Subcutaneous abdominal adipose tissue (tissue), 5 donors: ENCODE measurements at regions not wholly inside any gene's neighbourhood (a gene's known extent, or its start where the extent isn't known, plus 50 kb on each side); places are given as distances from the start of the nearest gene placed in this dataset.

Experiments used
- H3K27ac ChIP-seq: one replicate; pipeline ENCODE4 v1.7.0; 2013; ENCODE audit warnings: low read depth, mild to moderate bottlenecking, inconsistent platforms, low read length, moderate library complexity
- H3K27me3 ChIP-seq, 5 donors: one replicate each; pipeline ENCODE4 v1.7.0; 2013; ENCODE audit warnings: low read length in 5 of 5, inconsistent platforms in 1 of 5; ENCODE audit not compliant: control insufficient read depth in 5 of 5, insufficient read depth in 4 of 5
- H3K36me3 ChIP-seq, 5 donors: one replicate each; pipeline ENCODE4 v1.7.0; 2013; ENCODE audit warnings: low read length in 5 of 5; ENCODE audit not compliant: control insufficient read depth in 5 of 5, insufficient read depth in 5 of 5
- H3K4me1 ChIP-seq, 5 donors: one replicate each; pipeline ENCODE4 v1.7.0; 2013; ENCODE audit warnings: low read length in 5 of 5, mild to moderate bottlenecking in 3 of 5, moderate library complexity in 1 of 5; ENCODE audit not compliant: control insufficient read depth in 5 of 5, insufficient read depth in 5 of 5
- H3K4me3 ChIP-seq, 5 donors: one replicate each; pipeline ENCODE4 v1.7.0; 2013; ENCODE audit warnings: low read length in 5 of 5, low read depth in 1 of 5
- H3K9ac ChIP-seq, 5 donors: one replicate each; pipeline ENCODE4 v1.7.0; 2013; ENCODE audit warnings: low read length in 5 of 5, mild to moderate bottlenecking in 4 of 5, moderate library complexity in 3 of 5
- H3K9me3 ChIP-seq, 5 donors: one replicate each; pipeline ENCODE4 v1.7.0; 2013; ENCODE audit warnings: low read length in 5 of 5; ENCODE audit not compliant: control insufficient read depth in 5 of 5
- donor health status: healthy.
- donor health status: healthy.
- donor health status: healthy.
- donor health status: healthy.
- donor health status: healthy.

- Histone ChIP-seq H3K36me3 (no peaks in the 10 kb centered on the region), H3K9ac (no peak overlapping the region), H3K4me1 (no peaks in the 10 kb centered on the region), H3K27ac (no peak overlapping the region), H3K27me3 (peaks cover 3 to 18% (median 3%) of the 10 kb centered on the region in 5 donors), H3K4me3 (no peak overlapping the region), H3K9me3 (no peaks in the 10 kb centered on the region)
Observed at GRCh38 chr10:128473396-128473795, 347.2 kb upstream of the MKI67 start.

DNA sequence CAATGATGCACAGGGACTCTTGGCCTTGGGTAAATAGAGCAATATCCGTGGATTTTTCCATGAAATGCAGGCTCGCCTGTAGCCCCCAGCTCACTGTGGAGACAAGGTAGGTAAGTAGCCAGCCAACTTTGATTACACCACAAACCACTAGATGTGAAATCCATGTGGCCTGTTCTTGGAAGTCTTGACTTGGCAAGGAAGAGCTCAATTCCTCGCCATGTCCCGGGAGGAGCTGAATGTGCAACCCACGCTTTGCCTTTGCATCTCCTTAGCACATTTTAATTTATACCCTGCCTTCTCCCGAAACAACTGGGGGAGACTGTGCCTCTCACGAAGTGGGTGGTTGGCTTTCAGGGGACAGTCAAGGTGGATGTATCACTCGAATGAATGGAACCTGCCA lies 347.7 kb upstream of the MKI67 start:
- no peak overlapping the region for H3K4me3 ChIP-seq
- H3K4me1 ChIP-seq: no peaks in the 10 kb centered on the region
- no peak overlapping the region for H3K27ac ChIP-seq
- H3K27me3 ChIP-seq: peaks cover 3 to 21% (median 7%) of the 10 kb centered on the region in 5 donors
- H3K9ac ChIP-seq: no peak overlapping the region
- H3K36me3 ChIP-seq: no peaks in the 10 kb centered on the region
- H3K9me3 ChIP-seq: no peaks in the 10 kb centered on the region

GRCh38 chr10:128474571-128474970 lies 348.3 kb upstream of the MKI67 start:
- Histone ChIP-seq H3K4me1 (no peaks in the 10 kb centered on the region), H3K4me3 (no peak overlapping the region), H3K27me3 (peaks cover 3 to 21% (median 8%) of the 10 kb centered on the region in 5 donors), H3K36me3 (no peaks in the 10 kb centered on the region), H3K9ac (no peak overlapping the region), H3K9me3 (no peaks in the 10 kb centered on the region), H3K27ac (no peak overlapping the region)

DNA sequence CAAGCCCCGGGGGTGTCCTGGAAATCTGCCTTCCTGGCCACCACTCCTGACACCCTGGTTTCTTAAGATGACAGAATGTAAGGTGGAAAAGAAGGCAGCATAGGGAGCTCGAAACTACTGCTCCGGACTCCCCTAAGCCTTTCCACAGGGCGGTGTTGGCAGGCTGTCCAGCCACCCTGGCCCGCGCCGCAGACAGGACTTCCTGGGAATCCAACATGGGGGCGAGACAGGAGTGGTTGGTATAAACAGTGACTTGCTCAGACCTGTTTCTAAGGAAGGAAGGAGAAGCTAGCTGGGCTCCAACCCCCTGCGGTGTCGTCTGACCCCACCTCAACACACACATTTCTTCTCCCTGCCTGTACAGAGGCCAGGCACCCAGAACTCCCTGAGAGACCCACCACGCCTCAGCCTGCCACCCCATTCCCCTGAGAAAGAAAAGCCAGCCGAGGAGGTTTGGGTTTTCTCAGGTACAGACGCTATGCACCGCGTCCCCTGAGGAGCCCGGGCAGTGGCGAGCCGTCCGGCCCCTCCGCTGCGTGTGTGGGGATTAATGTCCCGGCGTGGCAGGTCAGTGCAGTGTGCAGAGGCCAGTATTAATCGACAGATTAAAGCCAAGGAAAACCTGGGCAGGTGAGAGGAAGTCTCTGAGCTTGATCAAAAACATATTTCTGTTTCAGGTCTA lies 349.6 kb upstream of the MKI67 start:
- Histone ChIP-seq H3K27me3 (peaks cover 3 to 15% (median 9%) of the 10 kb centered on the region in 5 donors), H3K36me3 (no peaks in the 10 kb centered on the region), H3K4me1 (no peaks in the 10 kb centered on the region), H3K9ac (no peak overlapping the region), H3K9me3 (no peaks in the 10 kb centered on the region), H3K4me3 (no peak overlapping the region), H3K27ac (no peak overlapping the region)

GRCh38 chr10:128476368-128476725 lies 350.1 kb upstream of the MKI67 start:
- H3K27ac ChIP-seq: no peak overlapping the region
- H3K9ac ChIP-seq: no peak overlapping the region
- H3K4me1 ChIP-seq: no peaks in the 10 kb centered on the region
- H3K9me3 ChIP-seq: no peaks in the 10 kb centered on the region
- peaks cover 3 to 17% (median 8%) of the 10 kb centered on the region in 5 donors for H3K27me3 ChIP-seq
- H3K36me3 ChIP-seq: no peaks in the 10 kb centered on the region
- no peak overlapping the region for H3K4me3 ChIP-seq

DNA sequence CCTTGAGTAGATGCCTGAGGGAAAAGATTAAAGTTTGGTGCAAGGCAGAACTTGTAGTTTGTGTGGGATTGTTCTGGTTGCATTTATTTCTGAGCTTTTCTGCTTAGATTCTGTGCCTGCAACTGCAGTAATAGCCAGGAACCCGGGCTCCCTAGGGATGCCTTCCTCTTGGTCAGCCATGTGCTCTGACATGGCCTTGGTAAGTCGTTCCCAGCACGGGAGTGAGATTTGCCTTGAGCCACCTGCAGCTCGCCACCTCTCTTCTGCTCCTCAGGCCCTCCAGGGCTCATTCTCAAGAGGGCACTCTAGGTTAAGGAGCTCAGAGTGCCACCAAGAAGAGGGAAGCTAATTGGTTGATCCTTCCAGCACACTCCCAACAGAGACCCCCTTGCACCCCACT lies 350.6 kb upstream of the MKI67 start:
- Histone ChIP-seq H3K36me3 (no peaks in the 10 kb centered on the region), H3K27ac (no peak overlapping the region), H3K4me1 (no peaks in the 10 kb centered on the region), H3K4me3 (no peak overlapping the region), H3K9me3 (no peaks in the 10 kb centered on the region), H3K9ac (no peak overlapping the region), H3K27me3 (peaks cover 3 to 16% (median 6%) of the 10 kb centered on the region in 5 donors)

- H3K4me3 ChIP-seq: no peak overlapping the region
- no peak overlapping the region for H3K9ac ChIP-seq
- no peak overlapping the region for H3K27ac ChIP-seq
- H3K9me3 ChIP-seq: peaks cover 0 to 3% (median 0%) of the 10 kb centered on the region in 5 donors
- H3K36me3 ChIP-seq: no peaks in the 10 kb centered on the region
- no peaks in the 10 kb centered on the region for H3K4me1 ChIP-seq
- peaks cover 0 to 15% (median 6%) of the 10 kb centered on the region in 5 donors for H3K27me3 ChIP-seq
Observed at GRCh38 chr10:128480601-128481000, 354.4 kb upstream of the MKI67 start.

GRCh38 chr10:128481152-128481840 lies 355.1 kb upstream of the MKI67 start:
- H3K9me3 ChIP-seq: peaks cover 0 to 3% (median 0%) of the 10 kb centered on the region in 5 donors
- no peaks in the 10 kb centered on the region for H3K4me1 ChIP-seq
- H3K4me3 ChIP-seq: no peak overlapping the region
- H3K36me3 ChIP-seq: no peaks in the 10 kb centered on the region
- no peak overlapping the region for H3K27ac ChIP-seq
- peaks cover 0 to 12% (median 6%) of the 10 kb centered on the region in 5 donors for H3K27me3 ChIP-seq
- H3K9ac ChIP-seq: no peak overlapping the region

DNA sequence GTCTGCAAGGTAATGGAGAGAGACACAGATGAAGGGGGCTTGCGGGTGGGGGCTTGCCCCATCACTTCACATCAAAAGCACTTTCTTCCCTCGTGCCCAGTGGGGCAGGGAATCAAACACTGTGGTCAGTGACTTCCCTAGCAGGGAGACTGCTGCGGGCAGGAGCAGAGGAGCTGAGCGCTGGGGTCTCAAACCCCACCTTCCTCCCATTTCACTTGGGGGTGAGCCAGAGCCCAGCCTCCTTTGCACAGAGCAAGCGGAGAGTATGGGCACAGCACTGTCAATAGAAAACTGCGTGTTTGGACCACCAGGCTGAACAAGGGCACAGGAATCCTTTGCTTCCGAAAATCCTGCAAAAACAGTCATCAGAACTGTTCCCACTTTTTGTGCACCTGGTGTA lies 355.8 kb upstream of the MKI67 start:
- Histone ChIP-seq H3K36me3 (no peaks in the 10 kb centered on the region), H3K9ac (no peak overlapping the region), H3K9me3 (peaks cover 0 to 3% (median 0%) of the 10 kb centered on the region in 5 donors), H3K4me1 (no peaks in the 10 kb centered on the region), H3K27me3 (peaks cover 0 to 12% (median 6%) of the 10 kb centered on the region in 5 donors), H3K27ac (no peak overlapping the region), H3K4me3 (no peak overlapping the region)

GRCh38 chr10:128483216-128483615 lies 357.0 kb upstream of the MKI67 start:
- peaks cover 0 to 8% (median 3%) of the 10 kb centered on the region in 5 donors for H3K9me3 ChIP-seq
- no peak overlapping the region for H3K4me3 ChIP-seq
- no peak overlapping the region for H3K27ac ChIP-seq
- no peaks in the 10 kb centered on the region for H3K36me3 ChIP-seq
- H3K27me3 ChIP-seq: peaks cover 0 to 12% (median 6%) of the 10 kb centered on the region in 5 donors
- no peaks in the 10 kb centered on the region for H3K4me1 ChIP-seq
- H3K9ac ChIP-seq: no peak overlapping the region
